ENCODE measurements at regions not wholly inside any gene's neighbourhood (a gene's known extent, or its start where the extent isn't known, plus 50 kb on each side); places are given as distances from the start of the nearest gene placed in this dataset.

DNA sequence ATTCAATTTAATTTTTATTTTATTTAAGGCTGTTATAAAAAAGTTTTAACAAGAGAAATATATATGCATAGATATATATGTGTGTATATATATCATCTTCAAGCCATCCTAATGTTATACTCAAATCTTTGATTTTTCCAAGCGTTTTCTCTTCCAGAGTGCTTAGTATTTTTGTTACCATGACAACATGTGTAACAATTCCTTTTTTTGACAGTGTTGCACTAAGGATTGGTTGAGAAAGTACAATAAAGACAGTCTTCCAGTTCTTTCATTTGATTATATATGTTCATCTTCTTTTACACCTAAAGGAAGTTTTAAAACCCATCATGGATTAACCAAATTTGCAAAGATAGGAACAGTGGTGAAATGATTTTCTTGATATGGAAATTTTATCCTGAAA is 171.7 kb downstream of the KLF6 start:
- Histone ChIP-seq H3K9ac (no peak overlapping the region), H3K4me3 (ENCODE audit: low read depth in 2 of 2, low read length in 1 of 2) (no peak overlapping the region), H4K20me1 (ENCODE audit: insufficient read depth) (no peaks in the 10 kb centered on the region), H3K27me3 (ENCODE audit: insufficient read depth) (no peaks in the 10 kb centered on the region), H3F3A (replicated peaks; ENCODE audit: insufficient read depth) (no peaks in the 10 kb centered on the region), H2AFZ (ENCODE audit: low read depth) (no peak overlapping the region), H3K36me3 (replicated peaks in 1 of 2; ENCODE audit: control insufficient read depth in 1 of 2, insufficient read depth in 2 of 2, low read length in 1 of 2) (no peaks in the 10 kb centered on the region), H3K27ac (ENCODE audit: low read depth in 2 of 2, low read length in 1 of 2) (no peak overlapping the region), H3K9me3 (peaks cover 12% of the 10 kb centered on the region; the same call in 1 of the 2 replicates), H3K4me1 (ENCODE audit: control insufficient read depth in 1 of 2, insufficient read depth in 2 of 2, low read depth in 1 of 2, low read length in 1 of 2) (no peaks in the 10 kb centered on the region), H3K9me2 (no peaks in the 10 kb centered on the region; the same call in 1 of the 2 replicates), H3K4me2 (no peak overlapping the region), H3K79me2 (ENCODE audit: insufficient read depth) (no peaks in the 10 kb centered on the region)
- no peak for DNase-seq
- TF ChIP-seq GABPA (IDR thresholded peaks at IDR 0.05; ENCODE audit: low read depth), result no peak
- no peak for TF ChIP-seq TCF12 (IDR thresholded peaks at IDR 0.05)
- TF ChIP-seq, protein P1, sequence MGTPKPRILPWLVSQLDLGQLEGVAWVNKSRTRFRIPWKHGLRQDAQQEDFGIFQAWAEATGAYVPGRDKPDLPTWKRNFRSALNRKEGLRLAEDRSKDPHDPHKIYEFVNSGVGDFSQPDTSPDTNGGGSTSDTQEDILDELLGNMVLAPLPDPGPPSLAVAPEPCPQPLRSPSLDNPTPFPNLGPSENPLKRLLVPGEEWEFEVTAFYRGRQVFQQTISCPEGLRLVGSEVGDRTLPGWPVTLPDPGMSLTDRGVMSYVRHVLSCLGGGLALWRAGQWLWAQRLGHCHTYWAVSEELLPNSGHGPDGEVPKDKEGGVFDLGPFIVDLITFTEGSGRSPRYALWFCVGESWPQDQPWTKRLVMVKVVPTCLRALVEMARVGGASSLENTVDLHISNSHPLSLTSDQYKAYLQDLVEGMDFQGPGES (IDR thresholded peaks at IDR 0.05; ENCODE audit: low read depth, low read length), result no peak
- TF ChIP-seq EP300 (IDR thresholded peaks at IDR 0.05; ENCODE audit: borderline replicate concordance in 1 of 2, low read depth in 1 of 2, low read length in 1 of 2), result no peak
- no peak for TF ChIP-seq YY1 (IDR thresholded peaks at IDR 0.05; ENCODE audit: low read depth)
- TF ChIP-seq SIN3A (IDR thresholded peaks at IDR 0.05; ENCODE audit: borderline replicate concordance, low read depth, low read length), result no peak
- 80% methylated on average over 1 of the region's 1 CpG for WGBS (ENCODE audit: low lambda C conversion rate)
- ChIA-PET CTCF (no interaction called here), POLR2A (no interaction called here)

DNA sequence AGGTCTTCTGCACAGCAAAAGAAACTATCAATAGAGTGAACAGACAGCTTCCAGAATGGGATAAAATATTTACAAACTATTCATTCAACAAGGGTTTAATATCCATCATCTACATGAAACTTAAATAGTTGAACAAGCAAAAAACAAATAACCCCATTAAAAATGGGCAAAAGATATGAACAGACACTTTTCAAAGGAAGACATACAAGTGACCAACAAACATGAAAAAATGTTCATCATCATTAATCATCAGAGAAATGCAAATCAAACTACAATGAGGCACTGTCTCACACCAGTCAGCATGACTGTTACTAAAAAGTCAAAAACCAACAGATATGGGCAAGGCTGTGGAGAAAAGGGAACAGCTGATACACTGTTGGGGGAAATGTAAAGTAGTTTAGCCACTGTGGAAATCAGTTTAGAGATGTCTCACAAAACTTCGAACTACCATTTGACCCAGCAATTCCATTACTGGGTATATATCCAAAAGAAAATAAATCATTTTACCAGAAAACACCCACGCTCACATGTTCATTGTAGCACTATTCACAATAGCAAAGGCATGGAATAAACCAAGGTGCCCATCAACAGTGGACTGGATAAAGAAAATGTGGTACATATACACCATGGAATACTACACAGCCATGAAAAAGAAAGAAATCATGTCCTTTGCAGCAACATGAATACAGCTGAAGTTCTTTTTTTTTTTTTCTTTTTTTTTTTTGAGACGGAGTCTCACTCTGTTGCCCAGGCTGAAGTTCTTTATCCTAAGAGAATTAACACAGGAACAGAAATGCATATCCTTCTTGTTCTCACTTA is 172.6 kb downstream of the KLF6 start:
- no peak overlapping the region for H3K9ac ChIP-seq
- POLR2A ChIA-PET, result no interaction called here
- no peak for DNase-seq
- H3K9me2 ChIP-seq, result no peaks in the 10 kb centered on the region
- 85% methylated on average over 3 of the region's 3 CpGs for WGBS (ENCODE audit: low lambda C conversion rate)
- no peak overlapping the region for H3K4me2 ChIP-seq
- CTCF ChIA-PET, result no interaction called here
- no peak overlapping the region for H3K4me3 ChIP-seq (ENCODE audit: low read depth in 2 of 2, low read length in 1 of 2)
- TF ChIP-seq ELF1 (IDR thresholded peaks at IDR 0.05) (no peak), TAF1 (IDR thresholded peaks at IDR 0.05; ENCODE audit: borderline replicate concordance, low read depth, low read length) (no peak)
- TF ChIP-seq, protein P1 (IDR thresholded peaks at IDR 0.05; ENCODE audit: low read depth, low read length), result no peak
- no peak overlapping the region for H2AFZ ChIP-seq (ENCODE audit: low read depth)
- no peaks in the 10 kb centered on the region for H3K4me1 ChIP-seq (ENCODE audit: control insufficient read depth in 1 of 2, insufficient read depth in 2 of 2, low read depth in 1 of 2, low read length in 1 of 2)
- H3K27me3 ChIP-seq (ENCODE audit: insufficient read depth), result no peaks in the 10 kb centered on the region
- H3K36me3 ChIP-seq (replicated peaks in 1 of 2; ENCODE audit: control insufficient read depth in 1 of 2, insufficient read depth in 2 of 2, low read length in 1 of 2), result no peaks in the 10 kb centered on the region
- H4K20me1 ChIP-seq (ENCODE audit: insufficient read depth), result no peaks in the 10 kb centered on the region
- H3K27ac ChIP-seq (ENCODE audit: low read depth in 2 of 2, low read length in 1 of 2), result no peak overlapping the region
- H3F3A ChIP-seq (replicated peaks; ENCODE audit: insufficient read depth), result no peaks in the 10 kb centered on the region
- H3K79me2 ChIP-seq (ENCODE audit: insufficient read depth), result no peaks in the 10 kb centered on the region
- H3K9me3 ChIP-seq, result peaks cover 13% of the 10 kb centered on the region; the same call in 1 of the 2 replicates

DNA sequence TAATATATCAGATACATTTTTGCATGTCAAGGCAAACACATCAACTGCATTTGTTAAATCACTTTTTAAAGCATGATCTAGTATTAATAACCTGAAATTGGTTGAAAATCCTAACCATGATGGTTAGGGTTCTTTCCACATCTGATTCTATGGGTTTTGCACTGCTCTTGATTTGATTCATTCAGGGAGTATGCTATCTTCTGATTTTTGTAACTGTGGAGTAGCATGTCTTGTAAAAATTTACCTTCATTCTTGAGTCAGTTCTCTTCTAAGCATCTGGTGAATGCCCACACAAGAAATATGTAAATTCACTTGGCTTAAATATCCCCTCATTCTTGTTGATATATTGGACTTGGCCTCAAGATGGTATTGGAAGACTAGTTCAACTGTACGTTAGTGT is 178.7 kb downstream of the KLF6 start:
- Histone ChIP-seq H3K9ac (no peak overlapping the region), H3K79me2 (ENCODE audit: insufficient read depth) (no peaks in the 10 kb centered on the region), H3K4me3 (ENCODE audit: low read depth in 2 of 2, low read length in 1 of 2) (no peak overlapping the region), H3K9me2 (no peaks in the 10 kb centered on the region), H3K27ac (ENCODE audit: low read depth in 2 of 2, low read length in 1 of 2) (no peak overlapping the region), H3K9me3 (peaks cover 5% of the 10 kb centered on the region; the same call in 1 of the 2 replicates), H3F3A (replicated peaks; ENCODE audit: insufficient read depth) (no peaks in the 10 kb centered on the region), H2AFZ (ENCODE audit: low read depth) (no peak overlapping the region), H3K36me3 (replicated peaks in 1 of 2; ENCODE audit: control insufficient read depth in 1 of 2, insufficient read depth in 2 of 2, low read length in 1 of 2) (no peaks in the 10 kb centered on the region), H4K20me1 (ENCODE audit: insufficient read depth) (no peaks in the 10 kb centered on the region), H3K27me3 (ENCODE audit: insufficient read depth) (no peaks in the 10 kb centered on the region), H3K4me1 (ENCODE audit: control insufficient read depth in 1 of 2, insufficient read depth in 2 of 2, low read depth in 1 of 2, low read length in 1 of 2) (no peaks in the 10 kb centered on the region), H3K4me2 (no peak overlapping the region)
- WGBS (ENCODE audit: low lambda C conversion rate), result 91% methylated on average over 1 of the region's 1 CpG
- ChIA-PET POLR2A (no interaction called here), CTCF (no interaction called here)
- no peak for DNase-seq
- no peak for TF ChIP-seq RCOR1 (IDR thresholded peaks at IDR 0.05; ENCODE audit: low read length)
- TF ChIP-seq ELF1 (IDR thresholded peaks at IDR 0.05), result no peak
- TF ChIP-seq NRF1 (IDR thresholded peaks at IDR 0.05; ENCODE audit: low read depth, low read length), result no peak
- no peak for TF ChIP-seq TCF12 (IDR thresholded peaks at IDR 0.05)
- TF ChIP-seq, protein P2, sequence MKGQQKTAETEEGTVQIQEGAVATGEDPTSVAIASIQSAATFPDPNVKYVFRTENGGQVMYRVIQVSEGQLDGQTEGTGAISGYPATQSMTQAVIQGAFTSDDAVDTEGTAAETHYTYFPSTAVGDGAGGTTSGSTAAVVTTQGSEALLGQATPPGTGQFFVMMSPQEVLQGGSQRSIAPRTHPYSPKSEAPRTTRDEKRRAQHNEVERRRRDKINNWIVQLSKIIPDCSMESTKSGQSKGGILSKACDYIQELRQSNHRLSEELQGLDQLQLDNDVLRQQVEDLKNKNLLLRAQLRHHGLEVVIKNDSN (IDR thresholded peaks at IDR 0.05; ENCODE audit: borderline replicate concordance, low read depth), result no peak
- TF ChIP-seq, protein P3, sequence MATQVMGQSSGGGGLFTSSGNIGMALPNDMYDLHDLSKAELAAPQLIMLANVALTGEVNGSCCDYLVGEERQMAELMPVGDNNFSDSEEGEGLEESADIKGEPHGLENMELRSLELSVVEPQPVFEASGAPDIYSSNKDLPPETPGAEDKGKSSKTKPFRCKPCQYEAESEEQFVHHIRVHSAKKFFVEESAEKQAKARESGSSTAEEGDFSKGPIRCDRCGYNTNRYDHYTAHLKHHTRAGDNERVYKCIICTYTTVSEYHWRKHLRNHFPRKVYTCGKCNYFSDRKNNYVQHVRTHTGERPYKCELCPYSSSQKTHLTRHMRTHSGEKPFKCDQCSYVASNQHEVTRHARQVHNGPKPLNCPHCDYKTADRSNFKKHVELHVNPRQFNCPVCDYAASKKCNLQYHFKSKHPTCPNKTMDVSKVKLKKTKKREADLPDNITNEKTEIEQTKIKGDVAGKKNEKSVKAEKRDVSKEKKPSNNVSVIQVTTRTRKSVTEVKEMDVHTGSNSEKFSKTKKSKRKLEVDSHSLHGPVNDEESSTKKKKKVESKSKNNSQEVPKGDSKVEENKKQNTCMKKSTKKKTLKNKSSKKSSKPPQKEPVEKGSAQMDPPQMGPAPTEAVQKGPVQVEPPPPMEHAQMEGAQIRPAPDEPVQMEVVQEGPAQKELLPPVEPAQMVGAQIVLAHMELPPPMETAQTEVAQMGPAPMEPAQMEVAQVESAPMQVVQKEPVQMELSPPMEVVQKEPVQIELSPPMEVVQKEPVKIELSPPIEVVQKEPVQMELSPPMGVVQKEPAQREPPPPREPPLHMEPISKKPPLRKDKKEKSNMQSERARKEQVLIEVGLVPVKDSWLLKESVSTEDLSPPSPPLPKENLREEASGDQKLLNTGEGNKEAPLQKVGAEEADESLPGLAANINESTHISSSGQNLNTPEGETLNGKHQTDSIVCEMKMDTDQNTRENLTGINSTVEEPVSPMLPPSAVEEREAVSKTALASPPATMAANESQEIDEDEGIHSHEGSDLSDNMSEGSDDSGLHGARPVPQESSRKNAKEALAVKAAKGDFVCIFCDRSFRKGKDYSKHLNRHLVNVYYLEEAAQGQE (IDR thresholded peaks at IDR 0.05; ENCODE audit: low read depth, low read length), result no peak
- no peak for TF ChIP-seq YY1 (IDR thresholded peaks at IDR 0.05; ENCODE audit: low read depth)

Data from SK-N-SH (cell line).